Mucosa of descending colon (tissue), 3 donors: ENCODE measurements at regions not wholly inside any gene's neighbourhood (a gene's known extent, or its start where the extent isn't known, plus 50 kb on each side); places are given as distances from the start of the nearest gene placed in this dataset.
"Not testable (repeated sequence)": the region's sequence is repeated elsewhere in the genome, so short reads cannot be mapped to it uniquely, and the experiment has no call there.

Experiments used
- ATAC-seq: fragments of 200-7000 bp; cut with Tn5 transposase; one replicate; pipeline ENCODE4 v1.9.1; 2020; ENCODE audit warnings: mild to moderate bottlenecking, moderate library complexity
- DNase-seq, 3 donors: peaks; one replicate each; pipeline ENCODE4 v3.0.0-alpha.2; 2020
- H3K36me3 ChIP-seq: fragments of 200-600 bp; one replicate; pipeline ENCODE4 v1.8.0; 2021; ENCODE audit warnings: low read depth, mild to moderate bottlenecking
- H3K4me1 ChIP-seq: fragments of 200-600 bp; one replicate; pipeline ENCODE4 v1.8.0; 2021; ENCODE audit warnings: low read depth, mild to moderate bottlenecking
- H3K4me3 ChIP-seq: fragments of 200-600 bp; one replicate; pipeline ENCODE4 v1.8.0; 2021; ENCODE audit warnings: mild to moderate bottlenecking
- H3K9me3 ChIP-seq: fragments of 200-600 bp; one replicate; pipeline ENCODE4 v1.8.0; 2021; ENCODE audit warnings: mild to moderate bottlenecking
- intact Hi-C, 2 donors: fragments of 100-400 bp; cut with DNase I in 1 of 2; cut with micrococcal nuclease in 1 of 2; formaldehyde crosslinking; loops; one replicate each; pipeline versions ENCODE4 v1.11.0 to v1.11.1; 2022; cut with DNase I, micrococcal nuclease
- TF ChIP-seq, protein P1 (sequence below): fragments of 200-600 bp; IDR thresholded peaks from one replicate; pipeline ENCODE4 v1.8.0; 2022; ENCODE audit warnings: antibody characterized with exemption, mild to moderate bottlenecking
- donor health status: DM: no; HTN: no; CAD: no; lungs with moderate emphysema.
- donor health status: DM: no; HTN: no; CAD: no.
- donor health status: DM: no; HTN: yes; CAD: no.

DNA sequence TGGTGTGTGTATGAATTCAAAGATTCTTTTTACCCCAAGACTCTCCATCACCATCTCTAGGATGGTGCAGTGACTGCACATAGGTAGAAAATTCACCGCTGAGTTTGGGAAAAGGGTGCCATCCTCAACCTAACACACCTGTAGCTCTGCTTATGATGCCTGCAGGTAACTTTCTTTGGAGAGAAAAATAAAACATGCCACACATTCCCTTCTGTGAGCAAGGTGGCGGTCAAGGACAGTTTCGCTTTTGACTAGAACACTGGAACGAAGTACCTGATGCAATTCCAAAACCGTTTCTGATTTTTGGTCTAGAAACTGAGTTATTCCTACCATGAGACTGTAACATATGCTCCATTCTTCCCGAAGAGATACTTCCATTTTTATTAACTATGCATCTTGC is 205.6 kb downstream of the FGFR2 start:
- no peak overlapping the region for H3K4me3 ChIP-seq
- no peaks in the 10 kb centered on the region for H3K36me3 ChIP-seq
- intact Hi-C loops = no loop called here
- DNase-seq = no peak
- TF ChIP-seq, protein P1, sequence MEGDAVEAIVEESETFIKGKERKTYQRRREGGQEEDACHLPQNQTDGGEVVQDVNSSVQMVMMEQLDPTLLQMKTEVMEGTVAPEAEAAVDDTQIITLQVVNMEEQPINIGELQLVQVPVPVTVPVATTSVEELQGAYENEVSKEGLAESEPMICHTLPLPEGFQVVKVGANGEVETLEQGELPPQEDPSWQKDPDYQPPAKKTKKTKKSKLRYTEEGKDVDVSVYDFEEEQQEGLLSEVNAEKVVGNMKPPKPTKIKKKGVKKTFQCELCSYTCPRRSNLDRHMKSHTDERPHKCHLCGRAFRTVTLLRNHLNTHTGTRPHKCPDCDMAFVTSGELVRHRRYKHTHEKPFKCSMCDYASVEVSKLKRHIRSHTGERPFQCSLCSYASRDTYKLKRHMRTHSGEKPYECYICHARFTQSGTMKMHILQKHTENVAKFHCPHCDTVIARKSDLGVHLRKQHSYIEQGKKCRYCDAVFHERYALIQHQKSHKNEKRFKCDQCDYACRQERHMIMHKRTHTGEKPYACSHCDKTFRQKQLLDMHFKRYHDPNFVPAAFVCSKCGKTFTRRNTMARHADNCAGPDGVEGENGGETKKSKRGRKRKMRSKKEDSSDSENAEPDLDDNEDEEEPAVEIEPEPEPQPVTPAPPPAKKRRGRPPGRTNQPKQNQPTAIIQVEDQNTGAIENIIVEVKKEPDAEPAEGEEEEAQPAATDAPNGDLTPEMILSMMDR = no peak
- no peak for ATAC-seq
- H3K4me1 ChIP-seq = no peaks in the 10 kb centered on the region
- H3K9me3 ChIP-seq = no peaks in the 10 kb centered on the region

DNA sequence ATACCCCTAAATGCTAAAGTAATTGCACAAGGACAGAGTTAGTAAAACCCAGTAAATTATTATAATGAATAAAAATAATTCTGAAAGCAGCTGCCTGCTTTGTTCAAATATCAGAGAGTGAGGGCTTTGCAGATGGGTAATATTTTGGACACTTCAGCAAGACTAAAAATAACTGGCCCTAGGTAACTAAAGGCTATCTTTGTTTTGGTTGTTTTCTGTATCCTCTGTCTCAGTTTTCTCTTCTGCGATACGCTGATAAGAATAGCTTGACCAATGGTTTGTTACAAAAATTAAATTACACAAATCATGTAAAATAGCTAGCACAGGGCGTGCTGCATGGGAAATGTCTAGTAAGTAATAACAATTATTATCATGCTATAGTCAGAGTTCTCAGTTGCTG is 204.7 kb downstream of the FGFR2 start:
- Histone ChIP-seq H3K4me1 (no peaks in the 10 kb centered on the region), H3K4me3 (no peak overlapping the region), H3K36me3 (no peaks in the 10 kb centered on the region), H3K9me3 (no peaks in the 10 kb centered on the region)
- TF ChIP-seq, protein P1 = no peak
- ATAC-seq (no peak), DNase-seq (no peak)
- intact Hi-C loops = no loop called here

DNA sequence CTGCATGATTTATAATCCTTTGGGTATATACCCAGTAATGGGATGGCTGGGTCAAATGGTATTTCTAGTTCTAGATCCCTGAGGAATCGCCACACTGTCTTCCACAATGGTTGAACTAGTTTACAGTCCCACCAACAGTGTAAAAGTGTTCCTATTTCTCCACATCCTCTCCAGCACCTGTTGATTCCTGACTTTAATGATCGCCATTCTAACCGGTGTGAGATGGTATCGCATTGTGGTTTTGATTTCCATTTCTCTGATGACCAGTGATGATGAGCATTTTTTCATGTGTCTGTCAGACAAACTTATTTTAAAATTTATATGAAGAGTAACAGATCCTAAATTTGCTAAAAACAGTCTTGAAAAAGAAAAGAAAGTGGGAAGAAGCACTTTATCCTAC is 197.7 kb downstream of the FGFR2 start:
- intact Hi-C loops, H3K4me3 ChIP-seq, H3K9me3 ChIP-seq, H3K4me1 ChIP-seq, H3K36me3 ChIP-seq, DNase-seq, ATAC-seq: not testable (repeated sequence)

DNA sequence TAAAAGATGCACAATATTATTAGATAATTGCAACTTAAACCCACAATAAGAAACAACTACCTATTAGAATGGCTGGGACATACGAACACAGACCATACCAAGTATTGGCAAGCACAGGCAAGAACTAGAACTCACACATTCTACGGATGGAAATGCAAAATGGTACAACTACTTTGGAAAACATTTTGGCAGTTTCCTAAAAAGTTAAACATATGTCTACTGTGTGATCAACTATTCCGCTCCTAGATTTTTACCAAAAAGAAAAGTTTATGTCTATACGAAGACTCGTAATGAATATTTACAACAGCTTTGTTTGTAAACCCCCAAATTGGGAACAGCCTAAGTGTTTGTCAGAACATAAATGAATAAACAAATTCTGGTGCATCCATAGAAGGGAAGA is 194.7 kb downstream of the FGFR2 start:
- Histone ChIP-seq H3K36me3 (no peaks in the 10 kb centered on the region), H3K4me3 (no peak overlapping the region), H3K4me1 (peaks cover 3% of the 10 kb centered on the region), H3K9me3 (no peaks in the 10 kb centered on the region)
- DNase-seq (no peak), ATAC-seq (no peak)
- TF ChIP-seq, protein P1 = no peak
- intact Hi-C loops = no loop called here

DNA sequence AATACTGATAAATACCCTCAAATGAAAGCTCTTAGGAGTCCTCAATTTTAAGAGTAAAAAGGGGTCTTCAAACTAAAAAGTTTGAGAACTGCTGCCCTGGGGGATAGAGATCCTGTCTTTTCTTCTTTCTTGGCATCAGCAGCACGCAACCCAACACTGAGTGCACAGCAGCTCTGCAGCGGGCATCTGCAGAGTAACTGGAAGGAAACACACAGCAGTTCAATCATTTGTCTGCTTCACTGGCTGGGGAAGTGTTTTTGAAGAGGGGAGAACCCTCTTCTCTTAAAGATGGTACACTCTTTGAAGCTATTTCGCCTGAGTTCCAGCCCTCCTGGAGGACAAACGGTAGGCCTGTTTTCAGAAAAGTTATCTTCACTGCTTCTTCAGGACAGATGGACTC is 193.6 kb downstream of the FGFR2 start:
- Histone ChIP-seq H3K4me1 (peaks cover 3% of the 10 kb centered on the region), H3K4me3 (no peak overlapping the region), H3K36me3 (no peaks in the 10 kb centered on the region), H3K9me3 (no peaks in the 10 kb centered on the region)
- intact Hi-C loops = no loop called here
- no peak for ATAC-seq
- no peak for DNase-seq
- TF ChIP-seq, protein P1 = no peak

DNA sequence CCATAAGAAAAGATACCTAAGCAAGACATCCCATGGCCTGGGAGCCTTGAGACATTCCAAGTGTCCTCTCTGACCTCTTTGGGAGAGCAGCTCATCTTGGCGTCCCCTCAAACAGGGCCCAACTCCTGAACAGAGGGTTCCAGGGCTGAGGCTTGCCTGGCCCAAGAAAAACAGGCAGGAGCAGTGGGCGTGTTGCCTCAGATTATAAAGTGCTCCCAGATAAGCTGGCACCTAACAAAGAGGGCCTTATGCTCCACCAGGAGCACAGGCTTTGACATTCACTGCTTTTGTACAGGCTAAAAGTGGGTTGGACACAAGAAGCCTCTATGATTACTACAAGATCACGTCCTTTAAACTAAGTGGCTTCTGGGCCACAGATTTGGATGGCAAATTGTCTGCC is 193.1 kb downstream of the FGFR2 start:
- ATAC-seq = peak; percentile 23
- Histone ChIP-seq H3K9me3 (no peaks in the 10 kb centered on the region), H3K36me3 (no peaks in the 10 kb centered on the region), H3K4me3 (no peak overlapping the region), H3K4me1 (peaks cover 3% of the 10 kb centered on the region)
- intact Hi-C loops = no loop called here
- TF ChIP-seq, protein P1 = no peak
- no peak for DNase-seq
